Stimulated activated CD8-positive, alpha-beta memory T cell treated with anti-CD3 and anti-CD28 coated beads, Interleukin-12 subunit alpha, Interleukin-12 subunit beta, amount 100 ng/mL, for 24 hours (primary cell): ENCODE measurements at regions not wholly inside any gene's neighbourhood (a gene's known extent, or its start where the extent isn't known, plus 50 kb on each side); places are given as distances from the start of the nearest gene placed in this dataset.
"Not testable (repeated sequence)": the region's sequence is repeated elsewhere in the genome, so short reads cannot be mapped to it uniquely, and the experiment has no call there.

Experiments used
- DNase-seq: peaks from one replicate; pipeline ENCODE4 v3.0.0-alpha.2; 2020; ENCODE audit errors: extremely low read depth

DNA sequence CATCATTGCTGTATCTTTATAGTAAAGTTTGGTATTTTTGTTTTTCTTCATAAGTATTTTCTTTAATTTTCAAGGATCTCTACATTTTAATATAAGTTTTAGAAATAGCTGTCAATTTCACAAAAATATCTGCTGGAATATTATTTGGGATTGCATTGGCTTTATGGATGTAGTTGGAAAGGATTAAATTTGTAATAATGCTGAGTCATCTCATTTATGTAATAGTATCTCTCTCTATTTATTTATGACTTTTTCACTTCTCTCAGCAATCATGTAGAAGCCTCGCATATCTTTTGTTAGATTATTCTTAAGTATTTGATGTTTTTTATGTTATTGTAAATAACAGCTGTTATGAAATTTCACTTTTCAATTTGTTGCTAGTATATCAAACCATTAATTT lies 223.1 kb upstream of the POGK start:
- no peak for DNase-seq

DNA sequence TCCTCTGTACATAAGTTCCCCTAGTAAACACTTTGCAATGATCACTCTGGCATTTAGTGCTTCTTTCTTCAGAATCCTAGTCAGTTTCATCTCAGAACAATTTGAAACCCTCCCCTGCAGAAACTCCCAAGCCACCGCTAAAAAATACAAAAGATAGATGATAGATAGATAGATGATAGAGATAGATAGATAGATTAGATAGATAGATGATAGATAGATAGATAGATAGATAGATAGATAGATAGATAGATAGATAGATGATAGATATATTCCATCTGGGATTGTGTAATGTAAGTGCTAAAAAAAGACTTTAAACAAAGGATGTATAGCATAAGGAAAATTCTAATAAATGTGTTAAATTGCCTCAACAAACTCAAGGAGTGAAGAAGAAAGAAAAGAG lies 212.6 kb upstream of the POGK start:
- no peak for DNase-seq

DNA sequence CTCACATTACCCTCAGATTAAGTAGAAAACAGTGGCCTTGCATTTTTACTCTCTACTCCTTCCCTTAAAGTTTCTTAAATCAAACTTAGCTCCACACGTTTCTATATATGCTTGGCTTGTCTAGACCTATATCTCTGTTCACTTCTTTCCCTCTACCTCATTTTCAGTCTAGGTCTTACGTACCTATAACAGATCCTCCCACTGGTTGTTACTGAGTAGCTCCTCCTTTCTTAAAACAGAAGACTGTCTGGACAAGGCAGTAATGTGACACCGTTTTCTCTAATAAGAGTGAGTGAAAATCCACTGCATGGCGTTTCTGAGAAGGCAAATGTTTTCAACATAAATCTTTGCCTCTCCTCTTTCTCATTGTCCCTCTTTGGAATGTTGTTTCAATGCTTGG lies 211.7 kb upstream of the POGK start:
- DNase-seq = no peak

DNA sequence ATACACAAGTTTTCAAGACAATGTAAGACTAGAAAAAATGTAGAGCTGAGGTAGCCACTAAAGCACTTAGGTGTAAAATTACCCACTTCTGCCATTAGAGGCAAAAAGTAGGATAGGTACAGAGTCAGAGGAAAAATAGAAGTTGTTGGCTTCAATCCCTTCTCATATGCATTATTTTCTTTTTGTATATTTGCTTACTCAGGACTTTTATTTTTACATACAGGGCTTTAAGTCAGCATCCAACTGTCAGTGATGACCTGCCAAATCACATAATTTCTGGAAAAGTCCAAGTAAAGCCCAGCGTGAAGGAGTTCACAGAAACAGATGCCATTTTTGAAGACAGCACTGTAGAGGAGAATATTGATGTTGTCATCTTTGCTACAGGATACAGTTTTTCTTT lies 211.0 kb upstream of the POGK start:
- DNase-seq = no peak

DNA sequence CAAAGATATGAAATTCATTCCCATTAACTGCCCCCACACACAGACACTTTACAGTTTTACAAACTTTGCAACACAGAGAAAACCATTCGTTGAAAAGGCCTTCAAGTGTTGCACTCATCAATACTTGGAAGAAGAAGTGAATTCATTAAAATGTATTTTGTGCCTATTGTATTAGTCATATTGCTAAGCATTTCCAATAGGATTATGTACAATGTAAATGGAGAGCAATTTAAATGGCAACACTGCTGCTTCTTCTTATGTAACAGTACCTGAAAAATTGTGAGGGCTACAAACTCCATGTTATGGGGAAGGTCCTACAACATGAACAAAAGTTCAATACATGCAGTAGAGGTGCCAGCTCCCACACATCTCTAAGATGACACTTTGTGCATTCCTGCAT lies 209.3 kb upstream of the POGK start:
- DNase-seq = no peak

DNA sequence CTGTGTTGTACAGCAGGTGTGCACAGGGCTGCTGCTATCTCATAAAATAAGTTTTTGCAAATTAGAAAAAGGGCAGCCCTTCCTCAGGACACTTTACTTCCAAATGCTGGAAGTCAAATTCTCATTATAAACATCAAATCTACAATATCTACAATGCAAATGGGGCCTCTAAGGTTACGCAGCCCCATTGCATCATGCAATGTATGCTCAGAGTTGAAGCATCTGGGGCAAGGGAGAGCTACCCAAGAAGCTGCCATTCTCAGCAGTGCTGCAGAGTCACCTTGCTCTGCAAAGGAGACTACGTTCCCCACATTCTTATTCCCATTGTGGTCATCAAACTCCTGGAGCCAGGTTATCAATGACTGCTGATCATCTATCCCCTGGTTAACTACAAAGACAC lies 208.9 kb upstream of the POGK start:
- no peak for DNase-seq

DNA sequence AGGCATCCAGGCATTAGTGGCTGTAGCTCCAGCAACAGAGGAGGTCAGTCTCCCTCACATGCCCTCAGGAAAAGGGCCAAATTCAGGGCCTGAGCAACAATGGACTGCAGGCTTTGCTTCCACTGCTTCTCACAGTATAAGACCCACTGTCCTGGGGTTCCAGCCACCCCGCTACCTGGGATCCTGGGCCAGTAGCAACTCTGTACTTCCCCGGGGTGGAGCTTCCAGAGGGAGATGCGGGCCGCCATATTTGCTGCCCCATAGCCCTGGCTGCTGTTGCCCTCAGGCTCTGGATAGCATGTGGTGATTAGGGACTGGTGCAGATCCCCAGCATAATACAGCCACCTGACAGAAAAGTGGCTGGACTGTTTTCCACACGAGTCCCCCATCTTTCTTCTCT lies 201.1 kb upstream of the POGK start:
- no peak for DNase-seq

DNA sequence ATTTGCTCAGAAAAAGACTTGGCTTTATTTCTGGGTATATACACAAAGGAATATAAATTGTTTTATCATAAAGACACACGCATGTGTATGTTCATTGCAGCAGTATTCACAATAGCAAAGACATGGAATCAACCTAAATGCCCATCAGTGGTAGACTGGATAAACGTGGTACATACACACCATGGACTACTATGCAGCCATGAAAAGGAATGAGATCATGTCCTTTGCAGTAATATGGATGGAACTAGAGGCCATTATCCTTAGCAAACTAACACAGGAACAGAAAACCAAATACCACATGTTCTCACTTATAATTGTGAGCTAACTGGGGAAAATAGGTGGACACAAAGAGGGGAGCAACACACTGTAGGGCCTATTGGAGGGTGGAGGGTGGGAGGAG lies 182.0 kb upstream of the POGK start:
- not testable (repeated sequence) for DNase-seq

DNA sequence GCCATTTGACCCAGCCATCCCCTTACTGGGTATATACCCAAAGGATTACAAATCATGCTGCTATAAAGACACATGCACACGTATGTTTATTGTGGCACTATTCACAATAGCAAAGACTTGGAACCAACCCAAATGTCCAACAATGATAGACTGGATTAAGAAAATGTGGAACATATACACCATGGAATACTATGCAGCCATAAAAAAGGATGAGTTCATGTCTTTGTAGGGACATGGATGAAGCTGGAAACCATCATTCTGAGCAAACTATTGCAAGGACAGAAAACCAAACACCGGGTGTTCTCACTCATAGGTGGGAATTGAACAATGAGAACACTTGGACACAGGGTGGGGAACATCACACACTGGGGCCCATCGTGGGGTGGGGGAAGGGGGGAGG lies 172.5 kb upstream of the POGK start:
- not testable (repeated sequence) for DNase-seq

DNA sequence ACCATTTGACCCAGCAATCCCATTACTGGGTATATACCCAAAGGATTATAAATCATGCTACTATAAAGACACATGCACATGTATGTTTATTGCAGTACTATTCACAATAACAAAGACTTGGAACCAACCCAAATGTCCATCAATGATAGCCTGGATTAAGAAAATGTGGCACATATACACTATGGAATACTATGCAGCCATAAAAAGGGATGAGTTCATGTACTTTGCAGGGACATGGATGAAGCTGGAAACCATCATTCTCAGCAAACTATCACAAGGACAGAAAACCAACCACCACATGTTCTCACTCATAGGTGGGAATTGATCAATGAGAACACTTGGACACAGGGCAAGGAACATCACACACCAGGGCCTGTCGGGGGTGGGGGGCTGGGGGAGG lies 171.7 kb upstream of the POGK start:
- DNase-seq = not testable (repeated sequence)

DNA sequence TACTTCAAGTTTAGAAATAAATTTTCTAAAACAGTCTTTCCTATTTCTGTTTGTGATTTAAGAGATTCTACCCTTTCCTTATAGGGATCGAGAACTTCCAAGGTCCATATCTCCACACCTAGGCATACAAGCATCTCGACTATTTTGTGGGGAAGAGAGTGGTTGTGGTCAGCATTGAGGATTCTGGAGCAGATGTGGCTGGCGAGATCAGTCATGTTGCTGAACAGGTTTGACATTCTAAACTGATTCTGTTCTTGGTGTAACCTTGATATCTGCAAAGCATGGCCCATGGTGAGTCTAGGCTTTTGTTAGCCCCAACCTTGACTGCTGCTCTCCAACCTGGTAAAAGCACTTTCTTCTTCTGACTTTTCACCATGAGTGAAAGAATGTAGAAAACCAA lies 167.6 kb upstream of the POGK start:
- no peak for DNase-seq

DNA sequence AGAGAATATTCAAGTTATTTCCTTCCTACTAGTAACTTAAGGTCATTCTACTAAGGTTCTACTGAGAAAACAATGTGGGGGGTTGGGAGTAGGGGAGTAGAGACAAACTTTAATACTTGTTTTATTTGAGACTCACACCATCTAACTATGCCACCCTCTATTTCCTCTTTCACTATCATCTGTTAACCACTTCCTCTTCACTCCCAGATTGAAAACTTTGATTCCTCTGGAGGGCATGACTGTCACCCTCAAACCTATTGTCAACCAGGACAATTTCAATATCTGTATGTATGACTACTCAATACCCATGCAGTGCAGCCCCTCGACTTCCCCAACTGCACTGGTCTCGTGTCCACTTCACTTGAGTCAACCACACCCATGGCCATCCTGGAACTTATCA lies 165.6 kb upstream of the POGK start:
- DNase-seq = no peak

DNA sequence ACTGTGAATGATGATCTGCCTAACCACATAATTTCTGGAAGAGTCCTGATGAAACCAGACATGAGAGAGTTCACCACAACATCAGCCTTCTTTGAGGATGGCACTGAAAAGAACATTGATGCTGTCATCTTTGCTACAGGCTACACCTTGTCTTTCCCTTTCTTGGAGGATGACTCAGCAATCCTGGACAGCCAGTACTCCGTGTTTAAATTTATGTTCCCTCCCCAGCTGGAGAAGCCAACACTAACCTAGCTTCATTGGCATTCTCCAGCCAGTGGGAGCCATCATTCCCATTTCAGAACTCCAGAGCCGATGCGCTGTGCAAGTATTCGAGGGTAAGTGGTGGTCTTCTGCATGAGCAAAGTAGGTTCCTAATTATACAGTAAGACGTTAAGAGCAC lies 164.1 kb upstream of the POGK start:
- no peak for DNase-seq

DNA sequence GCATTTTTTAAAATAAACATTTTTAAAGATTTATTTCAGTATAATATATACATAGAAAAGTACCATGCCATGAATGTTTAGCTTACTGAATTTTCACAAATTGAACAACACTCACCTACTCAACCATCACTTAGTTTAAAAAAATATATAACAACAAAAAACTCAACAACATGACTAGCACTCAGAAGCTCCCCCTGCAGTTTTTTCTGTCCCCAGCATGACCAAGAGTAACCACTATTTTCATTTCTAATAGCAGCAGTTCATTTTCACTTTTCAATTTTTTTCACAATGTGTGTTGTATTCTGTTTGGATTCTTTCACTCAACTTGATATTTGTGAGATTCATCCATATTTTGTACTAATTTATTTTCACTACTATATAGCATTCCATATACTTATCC lies 162.3 kb upstream of the POGK start:
- no peak for DNase-seq

DNA sequence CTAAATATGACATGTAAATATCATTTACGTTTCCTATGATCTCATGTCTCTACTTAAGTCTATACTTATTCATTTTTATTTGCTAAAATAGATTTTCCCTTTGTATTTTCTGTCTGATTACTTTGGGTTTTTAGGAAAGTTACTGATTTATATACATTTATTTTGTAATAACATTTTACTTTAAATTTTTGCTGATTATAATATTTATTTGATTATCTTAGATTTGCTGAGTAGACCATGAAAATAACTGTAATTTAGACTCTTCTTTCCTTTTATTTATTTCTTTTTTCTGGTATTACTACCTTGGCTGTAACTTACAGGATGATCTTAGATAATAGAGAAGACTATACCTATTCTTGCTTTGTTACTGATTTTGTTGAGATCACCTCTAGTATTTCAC lies 159.9 kb upstream of the POGK start:
- no peak for DNase-seq

DNA sequence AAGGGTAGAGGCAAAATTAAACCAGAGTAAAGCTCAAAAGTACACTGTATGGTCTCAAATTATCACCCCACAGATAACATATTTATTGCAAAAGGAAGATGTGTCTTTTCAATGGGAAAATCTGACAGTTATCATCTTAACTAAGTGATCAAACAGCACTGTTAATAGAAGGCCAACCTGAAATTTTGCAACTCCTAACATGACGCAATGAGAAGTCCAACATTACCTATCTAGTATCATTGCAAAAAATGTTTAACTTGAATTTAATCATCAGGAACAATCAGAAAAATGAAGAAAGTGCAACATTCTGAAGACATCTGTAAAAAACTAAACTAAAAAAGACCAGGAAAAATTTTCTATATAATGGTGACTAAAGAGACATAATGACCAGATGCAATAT lies 156.7 kb upstream of the POGK start:
- no peak for DNase-seq

DNA sequence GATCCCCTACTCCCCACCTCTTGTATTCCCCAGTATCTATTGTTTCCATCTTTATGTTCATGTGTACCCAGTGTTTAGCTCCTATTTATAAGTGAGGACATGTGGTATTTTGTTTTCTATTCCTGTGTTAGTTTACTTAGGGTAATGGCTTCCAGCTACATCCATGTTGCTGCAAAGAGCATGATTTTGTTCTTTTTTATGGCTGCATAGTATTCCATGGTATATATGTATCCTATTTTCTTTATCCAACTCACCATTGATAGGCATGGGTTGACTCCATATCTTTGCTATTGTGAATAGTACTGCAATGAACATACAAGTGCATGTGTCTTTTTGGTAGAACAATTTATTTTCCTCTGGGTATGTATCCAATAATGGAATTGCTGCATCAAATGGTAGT lies 154.6 kb upstream of the POGK start:
- DNase-seq = not testable (repeated sequence)

DNA sequence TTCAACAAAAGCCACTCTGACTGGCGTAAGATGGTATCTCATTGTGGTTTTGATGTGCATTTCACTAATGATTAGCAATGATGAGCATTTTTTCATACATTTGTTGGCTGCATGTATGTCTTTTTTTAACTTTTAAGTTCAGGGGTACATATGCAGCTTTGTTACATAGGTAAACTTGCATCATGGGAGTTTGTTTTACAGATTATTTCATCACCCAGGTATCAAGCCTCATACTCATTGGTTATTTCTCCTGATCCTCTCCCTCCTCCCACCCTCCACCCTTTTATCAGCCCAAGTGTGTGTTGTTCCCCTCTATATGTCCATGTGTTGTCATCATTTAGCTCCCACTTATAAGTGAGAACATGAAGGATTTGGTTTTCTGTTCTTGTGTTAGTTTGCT lies 154.1 kb upstream of the POGK start:
- no peak for DNase-seq

DNA sequence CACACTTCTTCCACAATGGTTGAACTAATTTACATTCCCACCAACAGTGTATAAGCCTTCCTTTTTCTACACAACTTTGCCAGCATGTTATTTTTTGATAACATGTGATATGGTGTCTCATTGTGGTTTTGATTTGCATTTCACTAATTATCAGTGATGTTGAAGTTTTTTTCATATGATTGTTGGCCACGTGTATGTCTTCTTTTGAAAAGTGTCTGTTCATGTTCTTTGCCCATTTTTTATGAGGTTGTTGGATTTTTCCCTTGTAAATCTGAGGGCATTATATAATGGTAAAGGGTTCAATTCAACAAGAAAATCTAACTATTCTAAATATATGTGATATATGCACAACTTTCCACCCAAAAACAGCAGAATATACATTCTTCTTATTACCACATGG lies 153.4 kb upstream of the POGK start:
- not testable (repeated sequence) for DNase-seq

DNA sequence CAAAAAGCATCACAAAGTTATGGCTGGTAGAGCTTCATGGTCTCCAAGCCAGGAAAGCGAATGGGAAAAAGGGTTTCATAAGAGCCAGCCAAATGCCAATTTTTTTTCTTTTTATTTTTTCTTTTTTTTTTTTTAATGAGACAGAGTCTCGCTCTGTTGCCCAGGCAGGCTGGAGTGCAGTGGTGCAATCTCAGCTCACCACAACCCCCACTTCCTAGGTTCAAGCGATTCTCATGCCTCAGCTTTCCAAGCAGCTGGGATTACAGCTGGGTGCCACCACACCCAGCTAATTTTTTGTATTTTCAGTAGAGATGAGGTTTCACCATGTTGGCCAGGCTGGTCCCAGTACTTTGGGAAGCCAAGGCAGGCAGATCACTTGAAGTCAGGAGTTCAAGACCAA lies 148.7 kb upstream of the POGK start:
- DNase-seq = not testable (repeated sequence)

DNA sequence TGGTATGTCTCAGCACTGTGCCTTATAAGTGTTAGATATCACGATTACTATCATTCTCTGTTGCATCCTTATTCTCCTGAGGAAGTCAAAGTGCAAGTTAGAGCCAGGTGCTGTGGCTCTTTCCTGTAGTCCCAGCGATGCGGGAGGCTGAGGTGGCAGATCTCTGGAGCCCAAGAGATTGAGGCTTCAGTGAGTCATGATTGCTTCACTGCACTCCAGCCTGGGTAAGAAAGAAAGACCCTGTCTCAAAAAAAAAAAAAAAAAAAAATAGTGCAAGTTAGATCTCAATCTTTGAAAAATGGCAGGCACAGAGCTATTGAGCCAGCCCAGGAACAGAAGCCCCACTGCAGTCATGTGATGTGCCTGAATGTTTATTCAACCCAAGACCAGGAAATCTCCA lies 147.8 kb upstream of the POGK start:
- no peak for DNase-seq

DNA sequence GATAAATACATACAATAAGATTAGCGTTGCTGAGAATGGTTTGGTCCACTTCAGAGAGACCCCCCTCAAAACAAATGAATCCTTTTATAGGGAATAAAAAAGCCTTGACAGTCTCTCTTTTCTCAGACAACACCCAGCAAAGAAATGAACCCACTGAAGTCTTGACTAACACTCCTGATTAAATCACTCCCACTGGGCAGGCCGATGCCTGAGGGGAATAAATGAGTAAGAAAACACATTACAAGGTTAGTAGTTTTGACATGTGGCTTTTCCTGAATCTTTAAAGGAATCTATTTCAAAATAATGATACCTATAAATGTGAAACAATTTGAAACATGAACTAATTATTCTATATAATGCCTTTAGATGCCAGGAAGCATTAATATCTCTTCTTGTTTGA lies 146.9 kb upstream of the POGK start:
- DNase-seq = no peak

DNA sequence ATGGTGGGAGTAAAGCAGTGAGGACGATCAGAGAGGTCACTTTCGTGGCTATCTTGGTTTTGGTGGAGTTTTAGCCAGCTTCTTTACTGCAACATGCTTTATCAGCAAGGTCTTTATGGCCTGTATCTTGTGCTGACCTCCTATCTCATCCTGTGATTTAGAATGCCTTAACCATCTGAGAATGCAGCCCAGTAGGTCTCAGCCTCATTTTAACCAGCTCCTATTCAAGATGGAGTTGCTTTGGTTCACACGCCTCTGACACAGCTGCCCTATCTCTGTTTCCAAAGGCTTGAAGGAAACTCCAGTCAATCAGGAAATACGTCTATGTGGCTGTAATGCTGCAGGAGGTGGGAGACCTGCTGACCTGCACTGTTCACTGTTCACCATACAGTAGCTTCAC lies 146.1 kb upstream of the POGK start:
- DNase-seq = no peak

DNA sequence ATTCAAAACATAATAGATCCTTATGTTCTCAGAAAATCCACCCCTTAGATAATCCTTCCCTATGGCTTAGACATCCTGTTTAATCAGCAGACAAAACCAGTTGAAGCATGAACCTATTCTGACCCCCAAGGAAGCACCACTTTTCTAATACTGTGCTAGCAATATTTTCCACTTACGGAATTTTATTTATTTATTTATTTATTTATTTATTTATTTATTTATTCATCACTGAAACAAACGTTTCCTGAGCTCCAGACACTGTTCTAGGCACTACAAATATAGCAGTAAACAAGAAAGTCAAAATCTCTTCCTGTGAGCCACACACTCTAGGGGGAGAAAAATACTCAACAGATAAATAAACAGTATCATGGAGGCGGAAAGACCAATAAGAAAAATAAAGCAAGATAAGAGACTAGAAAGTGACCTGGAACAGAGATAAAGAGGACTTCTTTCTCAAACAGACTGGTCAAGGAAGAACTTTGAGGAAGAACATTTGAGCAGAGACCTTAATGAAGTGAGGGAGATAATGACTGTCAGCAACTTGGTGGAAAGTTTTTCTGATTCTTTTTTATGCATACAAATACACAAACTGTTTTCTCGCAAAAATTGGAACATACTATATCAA lies 145.5 kb upstream of the POGK start:
- DNase-seq = no peak

DNA sequence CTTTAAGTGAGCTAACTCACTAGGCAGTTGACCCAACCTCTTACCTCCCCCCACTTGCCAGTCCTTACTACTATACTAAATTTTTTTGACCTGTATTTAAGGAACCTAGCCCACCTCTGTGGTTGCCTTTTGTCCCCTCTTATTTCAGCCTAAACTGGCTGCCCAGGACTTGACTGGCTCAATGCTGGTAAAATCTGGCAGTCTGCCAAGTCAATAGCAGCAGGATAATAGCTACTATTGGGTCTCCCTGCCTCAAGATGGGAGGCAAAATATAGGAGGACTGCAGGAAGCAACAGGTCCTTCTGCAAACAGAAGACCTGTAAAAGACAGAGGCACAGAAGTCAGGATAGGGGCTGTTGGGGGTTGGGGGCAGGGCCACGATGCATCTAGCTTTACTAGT lies 144.2 kb upstream of the POGK start:
- DNase-seq = no peak
